ENCODE measurements at regions not wholly inside any gene's neighbourhood (a gene's known extent, or its start where the extent isn't known, plus 50 kb on each side); places are given as distances from the start of the nearest gene placed in this dataset.
"Not testable (repeated sequence)": the region's sequence is repeated elsewhere in the genome, so short reads cannot be mapped to it uniquely, and the experiment has no call there.

GRCh38 chr3:177249203-177249602, 51.9 kb upstream of the TBL1XR1 start:
- no peak for DNase-seq (ENCODE audit: low read depth, low spot score)

- DNase-seq (ENCODE audit: low read depth, low spot score), result no peak
Measured at GRCh38 chr3:177250151-177250550, 52.9 kb upstream of the TBL1XR1 start.

- DNase-seq (ENCODE audit: low read depth, low spot score), result no peak
Measured at GRCh38 chr3:177251755-177252154, 54.5 kb upstream of the TBL1XR1 start.

GRCh38 chr3:177257006-177257405, 59.7 kb upstream of the TBL1XR1 start:
- DNase-seq (ENCODE audit: low read depth, low spot score), result no peak

GRCh38 chr3:177257625-177258024, 60.3 kb upstream of the TBL1XR1 start:
- no peak for DNase-seq (ENCODE audit: low read depth, low spot score)

- DNase-seq (ENCODE audit: low read depth, low spot score), result peak; percentile 41
Measured at GRCh38 chr3:177262396-177262795, 65.1 kb upstream of the TBL1XR1 start.

GRCh38 chr3:177263615-177264368, 66.5 kb upstream of the TBL1XR1 start:
- no peak for DNase-seq (ENCODE audit: low read depth, low spot score)

GRCh38 chr3:177271811-177272501, 74.7 kb upstream of the TBL1XR1 start:
- not testable (repeated sequence) for DNase-seq (ENCODE audit: low read depth, low spot score)

- DNase-seq (ENCODE audit: low read depth, low spot score), result no peak
Measured at GRCh38 chr3:177278016-177278415, 80.7 kb upstream of the TBL1XR1 start.

- no peak for DNase-seq (ENCODE audit: low read depth, low spot score)
Measured at GRCh38 chr3:177279118-177279815, 82.0 kb upstream of the TBL1XR1 start.

- DNase-seq (ENCODE audit: low read depth, low spot score), result no peak
Measured at GRCh38 chr3:177281292-177282118, 84.2 kb upstream of the TBL1XR1 start.

GRCh38 chr3:177282119-177282655, 84.9 kb upstream of the TBL1XR1 start:
- no peak for DNase-seq (ENCODE audit: low read depth, low spot score)

- DNase-seq (ENCODE audit: low read depth, low spot score), result no peak
Measured at GRCh38 chr3:177283983-177284382, 86.7 kb upstream of the TBL1XR1 start.

- peak; percentile 79 for DNase-seq (ENCODE audit: low read depth, low spot score)
Measured at GRCh38 chr3:177284383-177284881, 87.2 kb upstream of the TBL1XR1 start.

GRCh38 chr3:177286034-177286433, 88.8 kb upstream of the TBL1XR1 start:
- no peak for DNase-seq (ENCODE audit: low read depth, low spot score)

- DNase-seq (ENCODE audit: low read depth, low spot score), result no peak
Measured at GRCh38 chr3:177287231-177287630, 89.9 kb upstream of the TBL1XR1 start.

GRCh38 chr3:177290633-177291032, 93.4 kb upstream of the TBL1XR1 start:
- DNase-seq (ENCODE audit: low read depth, low spot score), result no peak

- no peak for DNase-seq (ENCODE audit: low read depth, low spot score)
Measured at GRCh38 chr3:177294221-177294620, 96.9 kb upstream of the TBL1XR1 start.

- no peak for DNase-seq (ENCODE audit: low read depth, low spot score)
Measured at GRCh38 chr3:177295116-177295515, 97.8 kb upstream of the TBL1XR1 start.

GRCh38 chr3:177299250-177299649, 102.0 kb upstream of the TBL1XR1 start:
- DNase-seq (ENCODE audit: low read depth, low spot score), result no peak

All from smooth muscle cell of the brain vasculature (primary cell).